ENCODE measurements at regions not wholly inside any gene's neighbourhood (a gene's known extent, or its start where the extent isn't known, plus 50 kb on each side); places are given as distances from the start of the nearest gene placed in this dataset.

- TF ChIP-seq, protein P1, sequence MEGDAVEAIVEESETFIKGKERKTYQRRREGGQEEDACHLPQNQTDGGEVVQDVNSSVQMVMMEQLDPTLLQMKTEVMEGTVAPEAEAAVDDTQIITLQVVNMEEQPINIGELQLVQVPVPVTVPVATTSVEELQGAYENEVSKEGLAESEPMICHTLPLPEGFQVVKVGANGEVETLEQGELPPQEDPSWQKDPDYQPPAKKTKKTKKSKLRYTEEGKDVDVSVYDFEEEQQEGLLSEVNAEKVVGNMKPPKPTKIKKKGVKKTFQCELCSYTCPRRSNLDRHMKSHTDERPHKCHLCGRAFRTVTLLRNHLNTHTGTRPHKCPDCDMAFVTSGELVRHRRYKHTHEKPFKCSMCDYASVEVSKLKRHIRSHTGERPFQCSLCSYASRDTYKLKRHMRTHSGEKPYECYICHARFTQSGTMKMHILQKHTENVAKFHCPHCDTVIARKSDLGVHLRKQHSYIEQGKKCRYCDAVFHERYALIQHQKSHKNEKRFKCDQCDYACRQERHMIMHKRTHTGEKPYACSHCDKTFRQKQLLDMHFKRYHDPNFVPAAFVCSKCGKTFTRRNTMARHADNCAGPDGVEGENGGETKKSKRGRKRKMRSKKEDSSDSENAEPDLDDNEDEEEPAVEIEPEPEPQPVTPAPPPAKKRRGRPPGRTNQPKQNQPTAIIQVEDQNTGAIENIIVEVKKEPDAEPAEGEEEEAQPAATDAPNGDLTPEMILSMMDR (IDR thresholded peaks at IDR 0.05), result no peak
- TF ChIP-seq EP300 (IDR thresholded peaks at IDR 0.05), result no peak
These were observed 151.1 kb upstream of the SHH start for GRCh38 chr7:155963356-155963755.

All from ovary (tissue), 3 donors.